ENCODE measurements at regions not wholly inside any gene's neighbourhood (a gene's known extent, or its start where the extent isn't known, plus 50 kb on each side); places are given as distances from the start of the nearest gene placed in this dataset.

- TF ChIP-seq POLR2AphosphoS5 (IDR thresholded peaks at IDR 0.05; ENCODE audit: low read depth, low read length) (no peak), POLR2A (IDR thresholded peaks at IDR 0.05; ENCODE audit: low read depth, low read length) (no peak), TAF1 (IDR thresholded peaks at IDR 0.05; ENCODE audit: borderline replicate concordance, low read depth, low read length) (no peak)
Observed at GRCh38 chr5:32981061-32981460, 269.9 kb downstream of the NPR3 start.
